Heart right ventricle (tissue), 16 donors: ENCODE measurements at regions not wholly inside any gene's neighbourhood (a gene's known extent, or its start where the extent isn't known, plus 50 kb on each side); places are given as distances from the start of the nearest gene placed in this dataset.

Experiments used
- ATAC-seq, 8 donors: fragments of 200-7000 bp; cut with Tn5 transposase; one replicate each; pipeline ENCODE4 v1.9.1; 2020; ENCODE audit warnings: mild to moderate bottlenecking in 8 of 8, moderate library complexity in 8 of 8, moderate number of reproducible peaks in 1 of 8
- DNase-seq, 2 donors: peaks; one replicate each; pipeline ENCODE4 v3.0.0-alpha.2; 2020
- H3K27ac ChIP-seq, 10 donors: fragments of 200-600 bp; sonication (generic) in 2 of 10; one replicate each; pipeline versions ENCODE4 v1.5.0 to v1.8.0; 2020 to 2022; ENCODE audit warnings: mild to moderate bottlenecking in 3 of 10
- H3K27me3 ChIP-seq, 7 donors: fragments of 200-600 bp; one replicate each; pipeline ENCODE4 v1.8.0; 2021 to 2022; ENCODE audit warnings: mild to moderate bottlenecking in 2 of 7
- H3K36me3 ChIP-seq, 9 donors: fragments of 200-600 bp; sonication (generic) in 1 of 9; one replicate each; pipeline versions ENCODE4 v1.5.0 to v1.8.0; 2020 to 2022; ENCODE audit warnings: mild to moderate bottlenecking in 2 of 9
- H3K4me1 ChIP-seq, 9 donors: fragments of 200-600 bp; sonication (generic) in 1 of 9; one replicate each; pipeline versions ENCODE4 v1.5.0 to v1.8.0; 2020 to 2022; ENCODE audit warnings: mild to moderate bottlenecking in 4 of 9
- H3K4me3 ChIP-seq, 10 donors: fragments of 200-600 bp; sonication (generic) in 2 of 10; one replicate each; pipeline versions ENCODE4 v1.5.0 to v1.8.0; 2020 to 2022; ENCODE audit warnings: mild to moderate bottlenecking in 7 of 10, moderate library complexity in 2 of 10
- H3K9me3 ChIP-seq, 11 donors: fragments of 200-600 bp in 10 of 11; sonication (generic) in 2 of 11; one replicate each; pipeline versions ENCODE4 v1.5.0 to v1.8.0; 2013 to 2022; ENCODE audit warnings: mild to moderate bottlenecking in 2 of 11, control low read depth in 1 of 11, moderate library complexity in 1 of 11
- CTCF ChIP-seq, 9 donors: fragments of 200-600 bp; sonication (generic) in 2 of 9; IDR thresholded peaks; one replicate each; pipeline versions ENCODE4 v1.5.0 to v1.8.0; 2021 to 2022; ENCODE audit warnings: antibody characterized with exemption in 9 of 9, mild to moderate bottlenecking in 5 of 9, moderate library complexity in 1 of 9
- WGBS, 2 donors: extraction: QIAGEN DNeasy Blood & Tissue Kit; methylation state at CpG; one replicate each; pipeline ENCODE4 v1.1.7; 2013; ENCODE audit warnings: inconsistent platforms in 1 of 2; 5-methylcytosine and 5-hydroxymethylcytosine counted together
- intact Hi-C, 10 donors: fragments of 100-400 bp; cut with DNase I; formaldehyde crosslinking; loops; one replicate each; pipeline versions ENCODE4 v1.11.1 to v1.14.2; 2022
- donor health status: Arrhythmogenic right ventricular cardiomyopathy.
- donor health status: ischemic (EF 13 %, LVEDD 7.1; RV severe dilation, severe dysfunction).
- donor health status: healthy with polysubstance abuse.
- donor health status: DM: no; HTN: yes; CAD: no.
- donor health status: DM: no; HTN: no; CAD: no.
- donor health status: ischemic (EF 25% LVEDD 6.9; RV normal size, moderate dysfunction).
- donor health status: ischemic (EF 25% LVEDD 5.7; RV mildly dilated, moderate dysfunction).
- donor health status: healthy.
- donor health status: DM: yes; HTN: yes; CAD: no.
- donor health status: Ischemic cardiomyopathy.
- donor health status: ischemic (EF 35%, LVEDD 5.7; RV mildly dilated, moderate dysfunction).
- donor health status: nonischemic (EF 11% LVEDD 7.7; RV severe dilation, severe dysfunction).
- donor health status: DM: yes; HTN: yes; CAD: no.
- donor health status: PGD.
- donor health status: ischemic (EF 29% LVEDD 5.4; RV normal size, mild dysfunction).
- donor health status: nonischemic (EF 23%, LVEDD 6.1; RV moderate dilation, normal function).

DNA sequence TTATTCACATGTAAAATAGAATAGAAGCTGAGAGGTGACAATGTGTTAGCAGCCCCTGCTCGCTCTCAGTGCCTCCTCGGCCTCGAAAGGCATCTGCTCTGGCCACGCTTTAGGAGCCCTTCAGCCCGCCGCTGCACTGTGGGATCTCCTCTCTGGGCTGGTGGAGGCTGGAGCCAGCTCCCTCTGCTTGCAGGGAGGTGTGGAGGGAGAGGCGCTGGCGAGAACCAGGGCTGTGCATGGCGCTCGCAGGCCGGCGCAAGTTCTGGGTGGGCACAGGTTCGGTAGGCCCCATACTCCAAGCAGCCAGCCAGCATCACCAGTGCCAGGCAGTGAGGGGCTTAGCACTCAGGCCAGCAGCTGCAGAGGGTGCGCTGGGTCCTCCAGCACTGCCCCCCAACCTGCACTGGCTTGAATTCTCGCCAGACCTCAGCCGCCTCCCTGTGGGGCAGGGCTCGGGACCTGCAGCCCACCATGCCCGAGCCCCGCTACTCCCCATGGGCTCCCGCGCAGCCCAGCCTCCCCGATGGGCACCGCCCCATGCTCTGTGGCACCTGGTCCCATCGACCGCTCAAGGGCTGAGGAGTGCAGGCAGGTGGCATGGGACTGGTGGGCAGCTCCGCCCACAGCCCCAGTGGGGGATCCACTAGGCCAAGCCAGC lies 1346.7 kb upstream of the IGFBP7 start:
- Histone ChIP-seq H3K27ac (no peak overlapping the region), H3K27me3 (no peaks in the 10 kb centered on the region), H3K9me3 (peaks cover 0 to 14% (median 0%) of the 10 kb centered on the region in 11 donors), H3K36me3 (no peaks in the 10 kb centered on the region), H3K4me3 (no peak overlapping the region), H3K4me1 (no peaks in the 10 kb centered on the region)
- no peak for TF ChIP-seq CTCF (IDR thresholded peaks at IDR 0.05)
- WGBS, 2 donors = 91 to 95% methylated on average over 26 of the region's 26 CpGs
- no peak for ATAC-seq
- intact Hi-C loops = no loop called here
- no peak for DNase-seq

DNA sequence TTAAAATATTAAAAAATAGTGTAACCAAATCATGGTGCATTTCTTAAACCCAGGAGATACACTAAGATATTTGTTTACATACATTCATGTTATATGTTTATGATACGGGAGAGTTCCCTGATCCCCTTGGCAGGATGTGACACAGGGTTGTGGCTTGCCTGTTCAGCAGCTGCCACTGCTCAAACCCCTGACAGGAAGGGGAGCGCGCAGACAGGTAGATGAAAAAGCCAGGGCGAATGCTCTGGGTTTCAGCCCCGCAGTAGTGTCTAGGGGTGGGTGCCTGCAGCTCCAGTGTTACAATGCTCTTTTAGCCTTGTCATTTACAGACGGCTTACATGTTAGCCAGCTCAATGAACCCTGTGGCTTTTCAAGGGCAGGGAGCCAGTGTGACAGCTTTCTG lies 1343.8 kb upstream of the IGFBP7 start:
- 59 to 73% methylated on average over 6 of the region's 6 CpGs for WGBS, 2 donors
- H3K4me1 ChIP-seq = no peaks in the 10 kb centered on the region
- TF ChIP-seq CTCF (IDR thresholded peaks at IDR 0.05) = no peak
- no peaks in the 10 kb centered on the region for H3K36me3 ChIP-seq
- DNase-seq (no peak), ATAC-seq (no peak)
- peaks cover 0 to 14% (median 0%) of the 10 kb centered on the region in 11 donors for H3K9me3 ChIP-seq
- no peak overlapping the region for H3K4me3 ChIP-seq
- no peak overlapping the region for H3K27ac ChIP-seq
- intact Hi-C loops = no loop called here
- H3K27me3 ChIP-seq = no peaks in the 10 kb centered on the region

GRCh38 chr4:58451707-58452106 lies 1341.5 kb upstream of the IGFBP7 start:
- Histone ChIP-seq H3K4me1 (no peaks in the 10 kb centered on the region), H3K36me3 (no peaks in the 10 kb centered on the region), H3K27ac (no peak overlapping the region), H3K27me3 (no peaks in the 10 kb centered on the region), H3K4me3 (no peak overlapping the region), H3K9me3 (peaks cover 0 to 5% (median 0%) of the 10 kb centered on the region in 11 donors)
- no peak for TF ChIP-seq CTCF (IDR thresholded peaks at IDR 0.05)
- intact Hi-C loops = no loop called here
- ATAC-seq (no peak), DNase-seq (no peak)
- WGBS, 2 donors = 63 to 82% methylated on average over 2 of the region's 2 CpGs

- H3K4me1 ChIP-seq = no peaks in the 10 kb centered on the region
- intact Hi-C loops = no loop called here
- no peaks in the 10 kb centered on the region for H3K27me3 ChIP-seq
- DNase-seq = no peak
- no peaks in the 10 kb centered on the region for H3K36me3 ChIP-seq
- WGBS, 2 donors = 85 to 99% methylated on average over 11 of the region's 11 CpGs
- no peak overlapping the region for H3K27ac ChIP-seq
- H3K4me3 ChIP-seq = no peak overlapping the region
- H3K9me3 ChIP-seq = peaks cover 0 to 26% (median 4%) of the 10 kb centered on the region in 11 donors
- ATAC-seq = no peak
- no peak for TF ChIP-seq CTCF (IDR thresholded peaks at IDR 0.05)
Measured at GRCh38 chr4:58435871-58436270, 1325.7 kb upstream of the IGFBP7 start.
